NCI-H1092 (cell line): ENCODE measurements at regions not wholly inside any gene's neighbourhood (a gene's known extent, or its start where the extent isn't known, plus 50 kb on each side); places are given as distances from the start of the nearest gene placed in this dataset.

ENCODE experiments used
- DNase-seq: peaks from one replicate; lab custom pipeline; 2025; lab: John Stamatoyannopoulos, UW

DNA sequence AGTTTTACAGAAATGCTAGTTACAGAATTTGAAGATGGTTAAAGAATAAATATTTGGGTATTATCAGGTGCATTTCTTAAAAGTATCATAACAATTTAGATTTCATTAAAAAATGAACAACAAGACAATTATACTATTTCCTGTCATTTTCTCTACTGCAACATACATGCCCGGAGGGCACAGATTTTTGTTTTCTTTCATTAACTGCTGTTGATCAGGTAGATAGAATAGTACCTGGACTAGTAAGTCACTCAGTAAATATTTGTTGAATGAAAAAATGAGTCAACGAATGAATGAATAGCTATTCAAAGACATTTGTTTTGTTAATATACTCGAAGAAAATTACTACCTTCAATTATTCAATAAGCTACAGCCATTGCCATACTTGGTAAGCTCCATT lies 531.2 kb upstream of the VRK2 start:
- DNase-seq: no peak

DNA sequence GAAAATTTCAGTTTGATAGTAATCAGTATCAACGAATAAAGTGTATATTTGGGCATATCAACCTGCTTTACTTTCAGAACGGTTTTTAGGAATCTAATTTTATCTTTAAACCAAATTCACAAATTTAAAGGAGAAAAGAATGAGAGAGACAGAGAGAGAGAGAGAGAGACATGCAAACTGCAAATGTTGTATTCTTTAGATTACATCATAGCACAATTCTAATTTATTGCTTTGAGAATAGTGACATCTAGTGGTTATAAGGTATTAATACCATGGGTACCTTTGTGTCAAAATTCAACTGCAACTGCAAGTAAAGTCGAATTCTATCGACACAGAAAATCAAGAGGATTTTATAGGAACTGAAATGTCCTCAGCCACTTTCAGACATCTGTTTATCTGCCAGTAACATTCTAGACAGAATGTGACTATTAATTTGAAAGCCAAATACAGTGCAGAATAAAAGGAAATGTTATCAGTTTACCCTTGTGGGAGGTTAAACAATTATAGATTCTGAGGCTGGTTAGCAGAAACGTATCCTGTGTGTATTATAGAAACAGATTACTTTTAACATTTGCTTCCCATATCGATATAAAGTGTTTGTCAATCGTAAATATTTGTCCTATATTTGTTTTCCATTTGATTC lies 529.8 kb upstream of the VRK2 start:
- no peak for DNase-seq

DNA sequence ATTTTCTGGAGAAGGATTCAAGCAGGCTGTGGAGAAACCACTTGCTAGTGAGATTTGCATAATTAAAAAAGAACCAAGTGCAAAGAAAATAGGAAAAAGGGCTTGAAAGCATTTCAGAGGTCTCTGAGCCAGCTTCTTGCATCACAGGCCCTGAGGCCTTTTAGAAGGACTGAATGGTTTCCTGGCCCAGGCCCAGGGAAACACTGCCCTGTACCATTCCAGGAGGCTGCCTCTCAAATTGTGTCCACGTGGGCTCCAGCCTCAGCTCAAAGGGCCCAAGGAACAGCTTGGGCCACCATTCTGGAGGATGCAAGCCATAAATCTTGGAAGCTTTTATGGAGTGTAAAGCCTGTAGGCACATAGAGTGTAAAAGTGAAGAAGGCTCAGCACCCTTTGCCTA lies 523.3 kb upstream of the VRK2 start:
- DNase-seq: no peak

DNA sequence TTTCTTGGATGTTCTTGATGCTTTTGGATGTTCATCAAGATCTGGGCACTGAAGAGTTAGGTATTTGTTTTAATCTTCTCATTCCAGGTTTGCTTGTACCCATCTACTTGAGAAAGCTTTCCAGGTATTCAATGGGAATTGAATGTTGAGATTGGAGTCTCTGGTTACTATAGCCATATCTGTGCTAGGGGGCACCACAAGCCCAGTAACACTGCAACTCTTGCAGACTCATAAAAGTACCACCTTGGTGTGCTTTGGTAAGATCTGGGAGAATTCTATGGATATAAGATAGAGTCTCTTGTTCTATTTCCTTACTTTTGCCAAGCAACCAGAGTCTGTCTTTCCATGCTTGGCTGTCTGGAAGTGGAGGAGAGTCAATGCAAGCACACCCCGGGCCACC lies 518.9 kb upstream of the VRK2 start:
- no peak for DNase-seq

DNA sequence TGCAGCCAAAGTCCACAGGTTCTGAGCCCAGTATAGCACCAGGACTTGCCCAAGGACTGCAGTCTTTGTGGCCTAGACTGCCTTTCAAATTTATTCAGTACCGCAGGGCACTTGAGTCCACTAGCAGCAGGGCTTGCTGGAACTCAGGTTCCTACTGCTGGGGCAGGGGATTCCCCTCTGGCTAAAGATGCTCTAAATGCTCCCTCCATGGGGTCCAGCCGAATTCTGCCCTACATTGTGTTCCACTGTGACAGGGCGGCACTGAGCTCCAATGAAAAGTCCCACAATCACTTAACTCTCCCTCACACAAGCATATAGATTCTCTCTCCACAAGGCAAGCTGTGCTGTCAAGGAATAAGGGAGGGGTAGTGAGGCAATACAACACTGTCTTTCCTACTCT lies 518.1 kb upstream of the VRK2 start:
- no peak for DNase-seq

DNA sequence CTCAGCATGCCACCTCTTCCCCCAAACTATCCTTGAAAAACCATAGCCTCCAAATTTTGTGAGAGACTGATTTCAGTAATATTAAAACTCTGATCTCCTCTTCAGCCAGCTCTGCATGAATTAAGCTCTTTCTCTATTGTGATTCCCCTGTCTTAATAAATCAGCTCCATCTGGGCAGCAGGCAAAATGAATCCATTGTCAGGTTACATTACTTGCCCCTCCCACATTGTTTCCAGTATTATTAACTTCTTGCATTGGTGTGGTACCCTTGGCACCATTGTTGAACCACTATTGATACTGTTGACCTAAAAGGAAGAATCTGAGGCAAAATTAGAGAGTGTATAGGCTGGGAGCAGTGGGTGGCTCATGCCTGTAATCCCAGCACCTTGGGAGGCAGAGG lies 512.2 kb upstream of the VRK2 start:
- no peak for DNase-seq

DNA sequence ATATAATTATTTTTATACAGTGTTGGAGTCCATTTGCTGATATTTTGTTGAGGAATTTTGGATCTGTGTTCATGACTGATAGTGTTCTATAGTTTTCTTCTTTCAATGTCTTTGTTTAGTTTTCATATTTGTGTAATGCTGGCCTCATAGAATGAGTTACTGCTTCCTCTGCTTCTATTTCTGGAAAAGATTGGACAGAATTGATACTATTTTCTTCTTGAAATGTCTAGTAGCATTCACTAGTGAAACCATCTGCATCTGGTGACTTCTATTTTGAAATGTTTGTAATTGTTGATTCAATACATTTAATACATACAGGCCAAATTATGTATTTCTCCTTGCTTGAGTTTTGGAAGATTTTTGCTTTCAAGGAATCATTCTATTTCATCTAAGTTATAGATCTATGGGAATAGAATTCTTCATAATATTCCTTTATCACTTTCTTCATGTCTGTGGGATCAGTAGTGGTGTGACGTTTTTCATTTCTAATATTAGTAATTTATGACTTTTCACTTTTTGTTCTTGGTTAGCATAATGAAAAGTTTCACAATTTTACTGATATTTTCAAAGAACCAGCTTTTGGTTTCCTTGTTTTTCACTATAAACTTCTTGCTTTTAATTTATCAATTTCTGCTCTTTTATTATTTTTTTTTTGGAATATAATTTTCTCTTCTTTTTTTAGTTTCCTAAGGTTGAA lies 509.9 kb upstream of the VRK2 start:
- no peak for DNase-seq

DNA sequence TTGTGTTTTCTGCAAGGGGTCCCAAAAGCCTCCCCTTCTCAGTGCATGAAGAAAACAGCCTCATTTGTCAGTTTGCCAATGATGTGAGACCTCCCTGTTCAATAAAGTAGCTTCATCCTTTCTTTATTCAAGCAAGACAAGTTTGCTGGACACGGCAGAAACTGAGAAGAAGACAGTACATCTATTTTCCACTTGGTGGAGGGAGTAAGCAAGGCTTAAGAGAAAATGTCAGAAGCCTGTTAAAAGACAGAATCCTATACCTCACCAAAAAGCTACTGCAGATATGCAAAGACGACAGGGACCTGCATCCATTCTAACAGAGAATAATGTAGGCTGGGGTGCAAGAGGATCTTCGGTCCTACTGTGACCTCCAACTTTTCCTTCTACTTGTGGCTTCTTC lies 506.8 kb upstream of the VRK2 start:
- no peak for DNase-seq

DNA sequence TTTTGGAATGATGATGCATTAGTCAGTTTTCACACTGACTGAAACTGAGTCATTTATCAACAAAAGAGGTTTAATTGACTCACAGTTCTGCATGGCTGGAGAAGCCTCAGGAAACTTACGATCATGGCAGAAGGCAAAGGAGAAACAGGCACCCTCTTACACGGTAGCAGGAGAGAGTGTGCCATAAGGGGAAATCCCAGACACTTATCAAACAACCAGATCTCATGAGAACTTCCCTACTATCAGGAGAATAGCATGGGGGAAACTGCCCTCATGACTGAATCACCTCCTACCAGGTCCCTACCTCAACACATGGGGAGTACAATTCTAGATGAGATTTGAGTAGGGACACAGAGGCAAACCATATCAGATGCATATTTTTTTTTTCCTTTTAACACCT lies 504.5 kb upstream of the VRK2 start:
- DNase-seq: no peak

DNA sequence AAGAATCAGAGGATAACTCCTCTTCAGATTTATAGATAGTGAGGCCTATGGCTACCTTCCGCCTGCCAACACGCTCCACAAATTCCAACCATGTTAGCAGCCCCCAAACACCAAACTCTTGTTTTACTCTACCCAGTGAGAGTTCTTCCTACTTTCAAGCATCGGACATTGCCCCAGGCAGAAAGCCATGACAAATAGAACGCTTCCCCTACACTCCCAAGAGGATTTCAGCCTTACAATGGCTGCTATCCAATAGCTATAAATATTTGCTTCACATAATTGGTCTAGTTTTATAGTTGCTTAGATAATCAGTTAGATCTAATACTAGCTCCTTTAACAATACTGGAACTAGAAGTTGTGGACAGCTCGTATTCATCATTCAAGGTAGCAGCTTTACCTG lies 503.4 kb upstream of the VRK2 start:
- no peak for DNase-seq

DNA sequence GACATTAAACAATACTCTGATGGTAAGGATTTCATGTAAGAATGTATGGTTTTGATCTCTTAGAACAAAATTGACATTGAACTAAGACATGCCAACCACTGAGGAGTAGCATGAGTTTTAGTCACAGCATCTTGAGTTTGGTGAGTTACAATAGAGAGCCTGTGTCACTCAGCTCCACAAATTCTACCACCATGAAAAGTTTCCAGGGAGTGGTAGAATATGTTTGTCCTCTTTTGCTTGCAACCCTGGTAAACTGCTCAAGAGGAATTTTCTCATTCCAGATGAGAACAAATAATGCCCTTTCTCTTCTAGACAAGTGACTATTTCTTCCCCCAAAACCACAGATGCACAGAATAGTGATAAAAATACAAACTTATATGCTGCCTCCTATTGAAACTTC lies 502.0 kb upstream of the VRK2 start:
- DNase-seq: no peak

DNA sequence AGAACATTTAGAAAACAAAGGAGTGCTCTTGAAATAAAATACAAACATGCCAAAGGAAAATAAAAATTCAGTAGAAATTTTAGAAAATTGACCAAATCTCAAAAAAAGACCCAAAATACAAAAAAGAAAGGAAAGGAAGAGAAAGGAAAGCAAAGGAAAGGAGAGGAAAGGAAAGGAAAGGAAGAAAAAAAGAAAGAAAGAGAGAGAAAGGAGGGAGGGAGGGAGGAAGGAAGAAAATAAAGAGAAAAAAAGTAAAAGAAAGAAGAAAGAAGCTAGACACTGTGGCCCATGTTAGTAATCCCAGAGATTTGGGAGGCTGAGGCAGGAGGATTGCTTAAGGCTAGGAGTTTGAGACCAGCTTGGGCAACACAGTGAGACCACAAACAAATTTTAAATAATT lies 500.1 kb upstream of the VRK2 start:
- DNase-seq: no peak

DNA sequence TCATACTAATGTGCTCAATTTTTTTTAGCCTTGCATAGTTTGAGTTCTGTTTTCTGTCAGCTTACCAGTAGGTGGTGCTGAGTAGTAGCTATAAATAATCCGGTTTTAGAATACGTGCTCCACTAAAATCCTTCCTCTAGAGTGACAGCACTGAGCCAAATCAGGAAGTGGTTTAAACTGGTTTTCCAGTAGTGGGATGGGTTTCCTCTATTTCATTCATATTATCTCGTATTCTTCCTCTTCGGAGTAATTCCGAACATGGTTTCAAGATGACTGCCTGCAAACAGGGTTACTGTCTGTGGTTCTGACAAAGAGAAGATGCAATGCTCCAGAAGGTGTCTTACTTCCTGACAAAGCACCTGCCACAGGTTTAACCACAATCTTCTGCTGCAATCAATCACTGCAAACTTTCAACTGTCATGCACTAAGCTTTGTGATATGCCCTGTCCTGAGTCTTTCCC lies 496.9 kb upstream of the VRK2 start:
- no peak for DNase-seq

DNA sequence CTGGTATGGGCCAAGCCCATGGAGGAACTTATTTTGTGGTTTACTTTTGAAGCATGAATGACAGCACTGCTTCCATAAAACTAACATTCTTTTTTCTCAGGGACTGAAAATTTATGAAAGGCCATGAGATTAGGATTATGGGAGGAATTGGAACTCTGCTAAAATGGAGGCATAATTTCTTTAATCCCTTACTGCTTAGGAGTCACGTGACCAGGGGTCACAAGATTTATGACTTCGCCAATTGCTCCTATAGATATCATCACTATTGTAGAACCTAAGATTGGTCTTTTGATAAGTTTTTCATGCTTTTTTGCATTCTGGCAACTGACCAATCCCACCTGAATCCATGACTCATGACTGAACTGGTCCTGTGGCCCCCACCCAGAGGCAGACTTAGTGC lies 495.7 kb upstream of the VRK2 start:
- DNase-seq: no peak

DNA sequence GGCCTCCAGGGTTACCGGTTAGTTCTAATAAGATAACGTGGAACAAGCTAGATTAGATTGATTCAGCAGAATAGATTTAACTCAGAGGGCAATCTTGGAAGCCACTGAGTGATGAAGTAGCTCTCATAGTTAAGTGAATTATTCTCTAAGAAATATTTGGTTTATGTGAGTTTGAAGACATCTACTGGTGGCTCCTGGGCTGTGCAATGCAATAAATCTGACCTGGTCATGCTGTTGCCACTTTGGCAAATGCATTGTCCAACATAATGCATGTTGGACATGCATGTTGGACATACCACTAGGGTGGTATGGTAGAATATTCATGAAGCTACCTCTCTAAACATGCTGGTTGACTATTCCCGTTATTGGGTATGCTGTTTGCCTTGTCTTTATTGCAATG lies 493.7 kb upstream of the VRK2 start:
- DNase-seq: no peak

DNA sequence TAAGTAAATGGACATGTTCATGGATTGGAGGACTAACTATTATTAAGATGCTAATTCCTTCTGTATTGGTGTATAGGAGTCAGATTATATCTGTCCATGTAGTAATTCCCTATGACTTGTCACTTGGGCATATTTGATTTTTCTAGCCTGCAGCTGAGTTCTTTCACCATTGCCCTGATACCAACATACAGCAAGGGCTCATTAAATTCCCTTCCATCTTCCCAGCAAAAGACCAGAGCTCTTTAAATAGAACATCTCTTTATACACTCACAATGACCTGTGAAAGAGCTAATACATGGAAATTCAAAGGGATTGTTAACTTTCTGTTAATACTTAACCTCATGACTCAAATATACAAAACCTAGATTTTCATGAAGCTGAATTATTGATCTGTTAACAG lies 492.3 kb upstream of the VRK2 start:
- DNase-seq: no peak

DNA sequence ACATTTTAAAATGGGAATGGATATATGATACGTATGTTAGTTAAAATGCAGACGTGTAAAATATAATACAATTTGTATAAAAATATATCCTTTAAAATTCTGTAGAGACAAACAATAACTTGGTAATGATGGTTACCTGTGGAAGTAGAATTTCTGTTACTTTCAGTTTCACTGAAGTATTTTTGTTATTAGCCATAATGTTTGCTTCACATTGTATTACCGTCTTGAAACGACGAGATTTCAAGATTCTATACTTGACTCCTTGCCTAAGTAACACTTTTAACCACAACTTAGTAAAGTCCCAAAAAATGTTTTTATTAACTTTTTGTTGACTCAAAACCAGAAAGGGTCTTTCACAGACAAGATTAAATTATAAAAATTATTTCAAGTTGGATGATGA lies 488.3 kb upstream of the VRK2 start:
- DNase-seq: no peak

DNA sequence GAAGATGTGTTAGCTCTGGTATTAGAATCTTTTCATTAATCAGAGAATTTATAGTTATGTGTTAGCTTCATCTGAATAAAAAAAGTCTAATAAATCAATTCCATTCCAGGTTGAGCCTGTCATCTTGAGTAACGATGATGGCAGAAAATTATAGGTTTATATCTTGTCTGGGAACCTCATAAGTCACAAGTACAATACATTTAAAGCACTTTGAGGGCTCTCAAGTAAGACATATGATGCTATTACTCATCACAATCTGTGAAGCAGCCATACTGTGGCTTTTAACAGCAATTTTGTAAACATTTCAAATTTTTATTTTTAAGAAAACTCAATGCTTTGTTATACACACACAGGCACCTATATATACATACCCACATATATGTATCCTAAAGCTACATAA lies 484.1 kb upstream of the VRK2 start:
- DNase-seq: no peak

DNA sequence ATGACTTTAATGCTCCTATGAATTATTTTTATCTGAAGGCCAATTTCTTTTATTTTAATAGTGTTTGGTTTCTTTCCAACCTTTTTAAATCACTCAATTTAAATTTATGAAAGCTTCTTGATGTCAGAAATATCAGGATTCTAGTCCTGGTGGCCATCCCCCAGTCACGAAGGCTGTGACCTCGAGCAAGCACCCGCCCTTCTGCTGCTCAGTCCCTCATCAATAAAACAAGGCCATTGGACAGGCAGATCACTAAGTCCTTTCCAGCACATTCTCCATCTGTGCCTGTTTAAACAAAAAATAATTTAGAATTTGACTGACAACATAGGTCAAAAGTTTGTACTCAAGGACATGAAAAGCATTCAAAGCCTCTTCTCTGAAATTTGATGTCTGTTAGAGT lies 483.6 kb upstream of the VRK2 start:
- no peak for DNase-seq

DNA sequence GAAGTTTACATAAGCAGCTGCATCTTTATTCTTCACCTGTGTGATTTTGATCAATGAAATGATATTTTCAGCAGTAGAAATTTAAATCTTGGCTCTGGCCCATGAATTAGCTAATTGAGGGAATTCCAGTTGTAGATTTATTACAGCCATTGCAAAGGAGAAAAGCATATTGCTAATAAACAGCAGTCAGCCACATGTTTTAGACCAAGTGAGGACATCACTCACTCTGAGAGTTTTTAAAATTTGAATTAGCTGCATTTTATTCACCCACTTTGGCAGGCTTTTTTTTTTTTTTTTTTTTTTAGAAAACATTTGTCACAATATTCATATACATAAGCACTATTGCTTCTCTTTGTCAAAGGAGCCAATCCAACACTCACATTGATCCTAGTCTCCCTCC lies 479.4 kb upstream of the VRK2 start:
- no peak for DNase-seq

DNA sequence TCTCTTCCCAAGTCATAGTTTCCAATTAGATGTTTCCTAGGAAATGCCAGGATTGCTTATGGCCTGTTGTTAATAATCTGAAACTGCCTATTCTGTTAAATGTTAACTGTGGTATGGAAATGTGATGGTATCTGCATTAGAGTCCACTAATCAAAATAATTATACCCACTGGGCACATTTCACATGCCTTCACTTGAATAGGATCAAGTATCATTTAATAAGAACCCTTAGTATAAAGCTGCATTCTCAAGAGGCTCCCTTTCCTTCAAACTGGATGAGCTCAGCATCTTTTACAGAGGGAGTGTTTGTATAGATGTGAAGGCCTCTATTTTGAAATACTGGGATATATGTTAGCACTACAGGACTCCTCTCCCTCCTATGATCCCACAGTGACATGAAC lies 477.2 kb upstream of the VRK2 start:
- DNase-seq: no peak

DNA sequence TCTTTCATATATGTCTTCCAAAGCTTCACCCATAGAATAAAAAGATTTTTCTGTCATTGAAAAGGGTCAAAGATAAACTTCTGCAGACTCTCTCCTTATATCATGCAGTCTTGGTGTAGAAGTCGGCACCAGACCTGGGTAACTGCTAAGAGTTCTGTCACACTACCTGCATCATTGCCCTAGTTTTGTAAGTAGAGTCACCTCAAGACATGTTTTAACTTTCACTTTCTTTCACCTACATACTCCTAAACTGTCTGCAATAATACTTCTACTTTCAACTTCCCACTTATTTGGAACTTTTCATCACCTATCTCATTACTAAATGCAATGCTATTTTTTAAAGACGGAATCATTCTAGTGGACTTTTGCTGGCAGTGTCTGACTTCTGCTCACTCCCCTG lies 475.6 kb upstream of the VRK2 start:
- DNase-seq: no peak

DNA sequence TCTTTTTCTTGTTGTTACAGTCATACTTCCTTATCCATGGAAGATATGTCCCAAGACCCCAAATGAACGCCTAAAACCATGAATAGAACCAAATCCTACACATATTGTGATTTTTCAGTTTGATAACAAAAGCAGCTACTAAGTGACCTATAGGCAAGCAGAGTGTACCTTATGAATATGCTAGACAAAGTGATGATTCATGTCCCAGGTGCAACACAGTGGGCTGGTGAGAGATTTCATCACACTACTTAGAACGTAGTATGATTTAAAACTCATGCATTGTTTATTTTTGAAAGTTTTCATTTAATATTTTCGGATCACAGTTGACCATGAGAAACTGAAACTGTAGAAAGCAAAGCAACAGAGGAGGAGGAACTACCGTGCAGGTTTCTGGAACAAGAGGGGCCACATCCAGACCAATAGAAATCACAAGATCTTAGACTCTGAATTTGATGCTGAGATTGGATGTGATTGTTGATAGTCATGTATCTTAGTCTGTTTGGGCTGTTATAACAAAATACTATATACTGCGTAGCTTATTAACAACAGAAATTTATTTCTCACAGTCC lies 470.8 kb upstream of the VRK2 start:
- DNase-seq: no peak

DNA sequence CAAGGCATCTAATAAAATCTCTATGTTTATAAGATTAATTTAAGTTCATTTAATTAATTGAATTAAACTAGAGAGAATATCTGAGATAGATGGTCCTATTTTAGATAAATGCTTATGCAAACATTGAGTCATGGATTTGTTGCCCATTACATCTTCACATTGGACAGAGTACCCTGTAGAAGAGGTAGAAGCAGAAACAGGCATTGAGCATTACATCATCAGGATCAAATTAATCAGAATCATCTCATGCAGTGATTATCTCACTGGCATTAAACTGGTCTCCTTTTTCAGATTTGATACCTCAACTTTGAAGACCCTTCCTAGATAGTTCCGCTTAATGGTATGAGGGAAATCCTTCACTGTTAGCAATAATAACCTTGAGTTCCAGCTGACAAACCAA lies 469.6 kb upstream of the VRK2 start:
- DNase-seq: no peak
